Fibroblast of mammary gland (primary cell): ENCODE measurements at regions not wholly inside any gene's neighbourhood (a gene's known extent, or its start where the extent isn't known, plus 50 kb on each side); places are given as distances from the start of the nearest gene placed in this dataset.

Experiments
- DNase-seq: peaks from one replicate; pipeline ENCODE4 v3.0.0-alpha.2; 2010; ENCODE audit warnings: low read depth
- H3K4me3 ChIP-seq: 2 replicates; pipeline ENCODE4 v1.5.1; 2011; ENCODE audit warnings: low read depth, mild to moderate bottlenecking, low read length, moderate library complexity; ENCODE audit not compliant: control insufficient read depth
- CTCF ChIP-seq: conservative IDR thresholded peaks from 2 replicates; pipeline ENCODE4 v1.5.1; 2011; ENCODE audit warnings: low read depth, low read length, inconsistent platforms; ENCODE audit not compliant: control insufficient read depth, insufficient read depth

GRCh38 chr6:156627524-156627923 lies 149.7 kb upstream of the ARID1B start:
- no peak overlapping the region for H3K4me3 ChIP-seq
- no peak for TF ChIP-seq CTCF
- DNase-seq: no peak

GRCh38 chr6:156622185-156622584 lies 155.0 kb upstream of the ARID1B start:
- DNase-seq: no peak
- TF ChIP-seq CTCF: no peak
- H3K4me3 ChIP-seq: no peak overlapping the region

GRCh38 chr6:156620331-156620730 lies 156.8 kb upstream of the ARID1B start:
- no peak for TF ChIP-seq CTCF
- H3K4me3 ChIP-seq: no peak overlapping the region
- DNase-seq: no peak

- H3K4me3 ChIP-seq: no peak overlapping the region
- DNase-seq: no peak
- TF ChIP-seq CTCF: no peak
These were observed 158.5 kb upstream of the ARID1B start for GRCh38 chr6:156618600-156619205.

GRCh38 chr6:156617941-156618340 lies 159.2 kb upstream of the ARID1B start:
- TF ChIP-seq CTCF: no peak
- H3K4me3 ChIP-seq: no peak overlapping the region
- no peak for DNase-seq

- no peak for TF ChIP-seq CTCF
- no peak for DNase-seq
- no peak overlapping the region for H3K4me3 ChIP-seq
These were observed 159.8 kb upstream of the ARID1B start for GRCh38 chr6:156617376-156617775.

- TF ChIP-seq CTCF: no peak
- H3K4me3 ChIP-seq: no peak overlapping the region
- no peak for DNase-seq
These were observed 160.7 kb upstream of the ARID1B start for GRCh38 chr6:156616495-156616894.
